Glomerular visceral epithelial cell (primary cell): ENCODE measurements at regions not wholly inside any gene's neighbourhood (a gene's known extent, or its start where the extent isn't known, plus 50 kb on each side); places are given as distances from the start of the nearest gene placed in this dataset.

Source experiments
- DNase-seq: peaks from one replicate; pipeline ENCODE4 v3.0.0-alpha.2; 2016; ENCODE audit errors: extremely low spot score

DNA sequence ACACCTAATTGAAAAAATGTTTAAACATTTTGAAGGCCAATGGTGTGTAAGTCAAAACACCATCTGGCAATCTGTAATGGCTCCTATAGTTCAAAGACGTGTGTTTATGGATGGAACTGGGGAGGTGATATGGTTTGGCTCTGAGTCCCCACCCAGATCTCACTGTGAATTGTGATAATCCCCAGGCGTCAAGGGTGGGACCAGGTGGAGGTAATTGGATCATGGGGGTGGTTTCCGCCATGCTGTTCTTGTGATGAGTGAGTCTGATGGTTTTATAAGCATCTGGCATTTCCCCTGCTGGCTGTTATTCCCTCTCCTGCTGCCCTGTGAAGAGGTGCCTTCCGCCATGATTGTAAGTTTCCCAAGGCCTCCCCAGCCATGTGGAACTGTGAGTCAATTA, 52.2 kb downstream of the ADRA2C start:
- DNase-seq = no peak

DNA sequence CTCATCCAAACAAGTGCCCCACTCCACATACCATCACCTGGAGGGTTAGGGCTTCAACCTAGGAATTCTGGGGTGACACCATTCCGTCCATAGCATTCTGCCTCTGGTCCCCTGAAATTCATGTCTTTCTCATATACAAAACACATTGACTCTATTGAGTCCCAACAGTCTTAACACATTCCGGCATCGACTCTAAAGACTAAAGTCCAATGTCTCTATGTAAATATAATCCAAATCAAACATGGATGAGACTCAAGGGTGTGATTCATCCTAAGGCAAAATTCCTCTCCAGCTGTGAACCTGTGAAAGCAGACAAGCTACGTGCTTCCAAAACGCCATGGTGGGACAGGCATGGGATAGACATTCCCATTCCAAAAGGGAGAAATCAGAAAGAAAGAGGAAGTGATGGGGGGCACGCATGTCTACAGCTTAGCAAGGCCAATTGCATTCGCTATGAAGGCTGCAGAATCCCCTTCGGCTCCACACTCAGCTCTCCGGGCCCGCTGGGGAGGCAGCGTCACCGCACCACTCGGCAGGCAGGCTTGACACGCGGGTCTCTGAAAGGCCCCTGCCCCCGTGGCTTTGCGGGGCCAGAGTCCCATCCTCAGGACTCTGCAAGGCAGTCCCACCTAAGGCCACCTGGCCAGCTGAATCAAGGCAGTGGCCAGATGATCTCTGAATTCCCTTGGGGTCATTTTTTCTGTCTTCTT, 53.2 kb downstream of the ADRA2C start:
- no peak for DNase-seq

DNA sequence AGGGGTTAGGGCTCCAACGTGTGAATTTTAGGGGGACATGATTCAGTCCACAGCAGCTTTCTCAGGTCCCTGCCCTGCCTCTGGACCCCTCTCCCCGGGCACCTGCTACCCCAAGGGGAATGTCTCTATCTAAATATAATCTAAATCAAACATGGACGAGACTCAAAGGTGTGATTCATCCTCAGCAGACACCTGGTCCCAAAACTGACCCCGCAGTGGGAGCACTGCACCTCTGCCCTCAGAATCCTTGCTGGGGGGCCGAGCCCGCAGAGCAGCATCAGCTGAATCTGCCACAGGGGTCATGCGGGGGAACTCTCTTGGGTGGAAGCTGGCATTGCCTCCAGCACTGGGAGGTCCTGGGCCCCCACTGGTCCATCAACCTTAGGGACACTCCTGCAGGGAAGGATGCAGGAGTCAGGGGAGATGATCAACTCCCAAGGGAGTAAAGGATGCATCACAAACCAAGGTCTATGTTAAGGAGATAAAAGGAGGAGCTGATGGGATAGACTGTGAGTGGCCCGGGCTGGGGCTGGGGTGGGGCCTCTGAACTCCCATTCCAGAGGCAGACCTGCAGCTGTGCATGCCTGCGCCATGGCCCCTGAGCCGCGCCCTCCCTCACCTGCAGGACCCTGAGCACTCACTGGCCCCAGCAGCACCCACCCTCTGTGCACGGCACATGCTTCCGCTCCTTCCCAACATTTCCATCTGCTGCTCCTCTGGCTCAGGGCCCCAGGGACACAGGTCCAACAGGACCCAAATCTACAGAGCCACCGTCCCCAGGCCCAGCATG, 54.0 kb downstream of the ADRA2C start:
- no peak for DNase-seq

DNA sequence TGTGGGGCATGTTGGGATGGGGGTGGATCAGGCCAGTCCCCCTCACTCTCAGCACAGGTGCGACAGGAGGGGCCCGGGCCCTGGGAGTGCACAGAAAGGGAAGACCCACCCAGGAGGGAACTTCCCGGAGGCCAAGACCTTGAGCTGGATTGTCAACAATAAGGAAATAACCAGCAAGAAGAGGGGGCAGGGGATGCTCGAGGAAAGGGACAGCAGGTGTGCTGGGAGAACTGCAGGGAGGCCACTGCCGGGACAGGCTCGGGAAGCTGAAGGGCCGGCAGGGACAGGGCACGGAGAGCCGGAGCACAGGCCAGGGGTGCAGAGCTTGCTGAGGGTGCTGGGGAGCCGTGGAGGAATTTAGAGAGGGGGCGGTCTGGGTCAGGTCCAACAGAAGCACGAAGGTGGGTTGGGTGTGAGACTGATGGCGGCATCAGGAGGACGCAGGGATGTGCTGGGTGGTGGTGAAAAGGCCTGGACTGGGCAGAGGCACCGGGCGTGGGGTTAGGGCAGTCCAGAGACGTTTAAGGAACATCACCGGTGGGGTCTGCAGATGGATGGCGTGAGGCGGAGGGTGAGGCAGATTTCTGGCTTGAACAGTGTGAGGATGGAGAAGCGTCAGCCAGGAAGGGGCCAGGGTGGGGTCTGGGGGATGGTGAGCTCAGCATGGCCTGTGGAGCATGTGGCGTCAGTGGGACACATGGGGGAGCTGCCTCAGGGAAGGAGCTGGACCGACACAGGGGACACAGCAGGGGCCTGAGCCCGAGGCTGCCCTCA, 54.8 kb downstream of the ADRA2C start:
- no peak for DNase-seq

- no peak for DNase-seq
These were observed 55.5 kb downstream of the ADRA2C start for GRCh38 chr4:3821580-3822229.

- no peak for DNase-seq
These were observed 56.2 kb downstream of the ADRA2C start for GRCh38 chr4:3822230-3822947.

- no peak for DNase-seq
These were observed 57.5 kb downstream of the ADRA2C start for GRCh38 chr4:3823496-3824341.

GRCh38 chr4:3824521-3825270, 58.5 kb downstream of the ADRA2C start:
- DNase-seq = no peak

GRCh38 chr4:3825530-3825929, 59.3 kb downstream of the ADRA2C start:
- no peak for DNase-seq

GRCh38 chr4:3826247-3827172, 60.3 kb downstream of the ADRA2C start:
- no peak for DNase-seq

GRCh38 chr4:3827616-3828492, 61.7 kb downstream of the ADRA2C start:
- peak; percentile 4 for DNase-seq

GRCh38 chr4:3828546-3828945, 62.4 kb downstream of the ADRA2C start:
- DNase-seq = no peak

DNA sequence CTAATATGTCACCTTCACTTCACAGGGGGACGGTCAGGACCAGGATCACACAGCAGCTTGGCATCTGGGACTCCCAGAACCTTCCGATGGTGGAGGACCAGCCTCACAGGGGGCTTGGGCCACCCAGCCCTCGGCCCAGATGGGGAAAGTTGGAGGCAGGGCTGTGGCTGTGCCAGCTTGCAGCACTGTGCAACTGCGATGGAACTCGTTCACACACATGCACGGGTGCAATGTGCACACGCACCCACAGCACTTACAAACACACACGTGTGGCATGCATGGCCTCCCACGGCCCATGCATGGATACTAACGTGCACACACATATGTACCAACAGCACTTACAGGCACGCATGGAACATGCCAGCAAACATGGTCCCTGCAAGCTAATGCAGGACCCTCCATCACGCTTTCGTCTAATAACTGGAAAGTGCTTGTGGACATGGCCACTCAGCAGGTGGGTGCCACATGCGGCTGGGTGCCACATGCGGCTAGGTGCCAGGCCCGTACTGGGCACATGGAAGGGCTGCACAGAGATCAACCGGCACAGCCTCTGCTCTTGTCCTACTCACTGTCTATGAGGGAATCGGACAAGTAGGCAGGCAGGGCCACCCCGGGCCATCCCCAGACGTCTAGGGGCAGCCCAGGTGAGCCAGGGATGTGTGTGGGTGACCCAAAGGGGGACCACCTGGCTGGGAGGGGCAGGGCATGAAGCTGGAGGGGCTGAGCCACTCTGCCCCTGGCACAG, 63.2 kb downstream of the ADRA2C start:
- DNase-seq = no peak

GRCh38 chr4:3829956-3830773, 64.0 kb downstream of the ADRA2C start:
- no peak for DNase-seq

DNA sequence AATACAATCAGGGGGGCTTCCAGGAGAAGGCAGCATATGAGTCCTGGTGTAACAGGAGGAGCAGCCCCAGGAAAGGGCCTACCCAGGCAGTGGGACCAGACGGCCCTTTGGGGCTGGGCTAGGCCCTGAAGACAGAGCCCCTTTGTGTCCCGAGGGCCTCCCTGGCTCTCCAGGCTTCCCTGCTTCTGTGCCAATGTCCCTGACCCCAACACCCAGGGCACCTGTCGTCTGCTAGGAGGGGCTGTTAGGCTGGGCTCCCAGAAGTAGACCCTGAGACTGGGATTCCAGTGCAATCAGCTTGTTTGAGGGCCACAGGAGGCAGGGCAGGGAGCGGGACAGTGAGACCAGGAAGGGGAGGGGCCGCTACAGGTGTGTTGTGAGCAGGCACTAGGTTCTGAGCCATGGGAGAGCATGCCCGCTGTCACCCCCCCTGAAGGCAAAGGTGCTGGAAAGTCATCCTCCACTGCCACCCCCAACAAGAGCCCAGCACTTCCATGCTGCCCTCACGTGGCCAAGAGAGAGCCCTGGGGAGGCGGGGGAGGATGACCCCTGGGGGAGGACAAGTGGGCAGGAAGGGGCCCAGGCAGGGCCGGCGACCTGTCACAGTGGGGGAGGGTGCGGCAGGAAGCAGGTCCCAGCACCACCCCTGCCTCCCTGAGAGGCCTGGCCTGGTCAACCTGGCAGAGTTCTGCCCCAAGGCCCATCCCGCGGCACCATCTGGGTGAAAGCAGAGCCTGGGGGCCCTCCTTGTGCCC, 64.8 kb downstream of the ADRA2C start:
- DNase-seq = no peak
